NOMO-1 treated with dmso at 0.1 percent for 144 hours (cell line): ENCODE measurements at regions not wholly inside any gene's neighbourhood (a gene's known extent, or its start where the extent isn't known, plus 50 kb on each side); places are given as distances from the start of the nearest gene placed in this dataset.
"Not testable (repeated sequence)": the region's sequence is repeated elsewhere in the genome, so short reads cannot be mapped to it uniquely, and the experiment has no call there.

Experiments used
- DNase-seq: peaks from one replicate; lab custom pipeline; 2025; ENCODE audit not compliant: unreplicated experiment; lab: John Stamatoyannopoulos, UW

DNA sequence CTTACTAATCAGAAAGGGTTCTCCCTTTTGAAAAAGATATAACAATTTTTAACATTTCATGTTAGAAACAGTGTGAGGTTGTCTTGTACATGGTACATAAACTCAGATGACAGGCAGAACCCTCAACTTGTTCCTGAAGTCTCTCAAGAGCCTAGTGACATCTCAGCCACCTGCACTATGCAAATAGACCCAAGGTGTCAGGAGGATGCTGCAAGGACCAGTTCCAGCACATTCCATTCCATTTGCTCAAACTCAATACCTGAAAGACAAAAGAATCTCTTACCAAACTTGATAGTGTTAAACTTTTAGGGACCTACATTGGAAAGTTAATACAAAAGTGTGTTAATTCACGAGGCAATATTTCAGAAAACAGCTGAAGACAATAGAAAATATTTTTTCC, 544.6 kb downstream of the CETN3 start:
- no peak for DNase-seq

DNA sequence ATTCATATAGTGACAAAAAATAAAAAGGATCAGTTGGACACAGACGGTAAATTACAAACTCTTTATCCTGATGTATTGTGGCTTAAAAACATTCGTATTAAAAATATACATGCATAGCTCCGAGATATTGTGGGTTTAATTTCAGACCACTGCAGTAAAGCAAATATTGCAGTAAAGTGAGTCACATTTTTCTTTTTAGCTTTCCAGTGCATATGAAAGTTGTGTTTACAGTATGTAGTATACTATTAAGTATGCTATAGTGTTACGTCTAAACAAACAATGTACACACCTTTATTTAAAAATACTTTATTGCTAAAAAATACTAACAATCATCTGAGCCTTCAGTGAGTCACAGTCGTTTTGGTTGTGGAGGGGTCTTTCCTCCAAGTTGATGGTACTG, 551.8 kb downstream of the CETN3 start:
- DNase-seq, result no peak

DNA sequence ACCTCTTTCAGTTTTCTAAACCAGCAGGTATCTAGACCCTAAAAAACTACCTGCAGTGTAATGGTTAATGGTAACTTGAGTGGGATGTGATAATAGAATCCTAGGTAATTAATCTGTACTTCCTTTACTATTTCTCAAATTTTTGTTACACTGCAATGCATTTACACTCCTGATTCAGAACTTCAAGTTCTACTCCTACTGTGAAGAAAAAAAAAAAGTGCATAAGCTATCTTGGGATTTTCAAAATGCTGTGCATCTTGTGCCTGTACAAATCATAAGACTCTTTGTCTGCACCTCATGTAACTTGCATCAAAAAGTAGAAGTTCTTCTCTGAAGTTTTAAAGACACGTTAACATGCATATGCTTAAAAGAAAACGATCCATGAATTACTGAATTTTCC, 554.1 kb downstream of the CETN3 start:
- DNase-seq, result no peak

DNA sequence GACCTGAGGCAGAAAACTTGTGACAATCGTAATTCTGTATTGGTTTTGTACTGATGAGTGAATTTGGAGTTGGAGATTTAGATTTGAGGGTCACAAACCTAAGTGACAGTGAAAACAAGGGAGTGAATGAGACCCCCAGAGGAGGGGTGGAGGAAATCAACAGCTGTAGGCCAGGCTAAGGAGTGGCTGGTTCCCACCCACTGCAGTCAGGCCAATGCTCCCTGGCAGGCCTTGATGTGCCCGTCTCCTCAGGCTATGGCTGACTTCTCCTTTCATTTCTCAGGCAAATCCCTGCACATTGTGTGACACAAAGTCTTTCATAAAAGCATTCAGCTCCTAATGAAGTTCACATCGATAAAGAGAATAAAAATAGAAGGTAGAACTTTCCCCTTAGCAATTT, 557.6 kb downstream of the CETN3 start:
- no peak for DNase-seq

DNA sequence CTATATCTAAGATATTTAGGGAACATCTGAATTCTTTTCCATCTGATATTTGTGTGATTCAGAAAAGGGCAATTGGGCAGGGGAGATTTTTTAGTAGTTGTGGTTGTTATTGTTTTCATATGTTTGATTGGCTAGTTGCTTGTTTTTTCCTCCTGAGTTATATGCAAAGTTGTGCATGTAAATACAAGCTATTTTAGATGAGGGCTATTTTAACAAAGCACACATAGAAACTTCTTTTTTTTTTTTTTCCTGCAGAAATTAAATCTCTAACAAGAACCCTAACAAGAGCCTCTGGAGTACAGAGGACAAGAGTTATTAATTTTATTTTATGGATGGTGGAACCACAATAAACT, 559.1 kb downstream of the CETN3 start:
- no peak for DNase-seq

DNA sequence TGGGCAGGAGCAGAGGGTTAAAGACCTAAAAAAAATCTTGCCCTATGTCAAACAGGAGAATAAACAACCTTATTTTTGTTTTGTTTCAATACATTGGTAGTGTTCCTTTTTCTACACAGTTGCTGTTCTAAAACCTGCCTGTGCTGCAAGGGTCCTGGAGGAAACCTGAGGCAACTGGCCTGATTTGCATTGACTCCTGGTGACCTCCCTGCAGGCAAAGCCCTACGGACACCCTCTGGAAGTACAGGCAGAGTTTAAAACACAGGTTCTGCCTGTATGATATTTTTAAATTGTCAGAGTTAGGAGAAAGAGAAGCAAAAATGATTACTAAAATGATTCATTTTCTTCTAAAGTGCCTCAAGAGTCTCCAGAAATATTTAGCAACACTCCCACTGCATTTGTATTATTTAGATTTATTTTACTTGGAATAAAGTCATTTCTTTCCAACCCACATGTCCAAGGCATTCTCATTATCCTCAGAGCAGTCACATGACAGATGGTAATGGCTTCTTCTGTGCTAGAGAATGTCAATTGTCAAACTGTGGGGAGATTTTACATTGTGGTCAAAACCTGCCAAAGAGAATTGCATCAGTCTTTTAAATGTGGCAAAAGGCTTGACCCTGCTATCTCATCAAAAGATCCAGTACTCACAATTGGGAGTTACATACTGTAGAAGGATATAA, 559.6 kb downstream of the CETN3 start:
- no peak for DNase-seq

DNA sequence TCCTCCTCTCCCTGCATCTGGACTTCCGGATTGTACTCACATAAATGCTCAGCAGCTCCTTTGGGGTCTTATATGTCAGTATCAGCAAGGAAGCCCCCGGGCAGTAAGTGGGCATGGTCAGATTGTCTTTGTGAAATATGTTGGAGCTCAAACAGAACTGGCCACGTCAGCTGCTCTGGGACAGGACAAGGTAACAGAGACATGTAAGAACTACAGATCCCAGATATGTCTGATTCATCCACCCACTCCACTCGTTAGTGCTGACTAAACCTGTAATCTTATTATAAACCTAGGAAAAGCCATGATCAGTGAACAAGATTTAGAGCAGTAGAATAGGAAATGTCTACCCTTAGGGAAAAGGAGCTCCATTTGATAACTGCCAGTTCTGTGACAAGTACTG, 561.8 kb downstream of the CETN3 start:
- no peak for DNase-seq

DNA sequence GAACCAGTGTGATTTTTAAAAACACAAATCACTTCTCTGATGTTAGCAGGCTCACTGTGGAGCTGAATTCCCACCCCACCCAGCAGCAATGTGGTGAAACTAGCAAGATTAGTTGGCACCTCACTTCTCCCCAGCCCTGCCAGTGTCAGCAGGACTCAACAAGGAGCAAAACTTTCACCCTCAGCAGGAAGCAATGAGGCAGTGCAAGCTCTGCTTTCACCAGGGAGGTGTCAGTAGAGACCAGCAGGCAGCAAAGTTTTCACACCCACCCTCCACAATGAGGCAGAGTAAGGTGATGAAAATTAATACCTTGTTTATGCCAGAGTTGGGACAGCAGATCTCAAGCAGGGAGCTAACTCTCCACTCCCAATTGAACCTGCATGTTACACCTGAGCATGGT, 565.0 kb downstream of the CETN3 start:
- DNase-seq, result no peak

DNA sequence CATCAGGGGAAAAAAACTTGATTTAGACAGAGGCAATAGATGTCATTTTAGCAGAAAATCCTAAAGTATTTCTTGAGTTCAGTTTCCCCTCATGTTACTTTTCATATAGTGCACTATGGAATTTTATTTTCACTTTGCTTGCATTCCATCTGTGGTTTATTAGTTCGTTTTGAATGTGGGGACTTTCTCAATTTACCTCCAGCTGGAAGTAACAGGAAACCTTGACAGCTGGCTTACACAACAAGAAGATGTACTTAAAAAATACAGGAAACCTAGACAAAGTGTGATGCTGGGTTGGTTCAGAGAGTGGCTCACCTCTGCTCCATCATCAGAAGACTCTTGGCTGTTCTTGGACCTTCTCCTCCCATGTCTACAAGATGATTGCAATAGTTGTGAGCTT, 567.0 kb downstream of the CETN3 start:
- no peak for DNase-seq

DNA sequence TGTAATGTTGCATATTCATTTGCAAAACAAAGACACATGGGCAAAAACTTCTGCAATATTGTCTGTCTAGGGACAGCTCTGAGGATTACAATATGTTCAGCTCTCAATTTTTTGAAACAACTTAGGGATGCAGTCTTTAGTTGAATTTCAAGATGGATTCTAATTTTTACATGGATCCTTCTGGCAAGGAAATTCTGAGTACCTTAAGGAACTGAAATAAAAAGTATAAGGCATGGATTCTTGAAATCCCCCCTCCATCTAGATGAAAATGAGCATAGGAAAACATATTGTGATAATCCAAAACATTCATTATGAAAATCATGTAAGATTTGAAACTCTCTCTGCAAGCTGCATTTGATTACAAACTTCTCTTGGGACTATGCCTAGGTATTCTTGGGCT, 568.6 kb downstream of the CETN3 start:
- DNase-seq, result no peak

DNA sequence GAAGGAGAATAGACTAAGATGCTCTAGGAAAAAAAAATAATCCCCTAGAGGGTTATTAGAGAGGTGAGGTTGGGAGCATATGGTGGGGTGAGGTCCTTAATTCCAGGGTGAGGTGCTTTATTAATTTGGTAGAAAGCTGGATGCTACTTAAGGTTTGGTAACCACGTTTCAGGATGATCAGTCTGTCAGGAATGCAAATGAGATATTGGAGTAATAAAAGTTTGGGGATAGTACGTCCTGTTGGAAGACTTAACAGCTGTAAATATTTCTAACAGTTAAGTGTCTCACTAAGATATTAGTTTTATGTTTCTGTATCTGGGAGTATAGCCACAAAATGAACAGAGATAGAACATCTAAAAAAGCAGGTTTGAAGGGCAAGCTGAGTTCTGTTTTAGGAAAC, 578.9 kb downstream of the CETN3 start:
- DNase-seq, result no peak

DNA sequence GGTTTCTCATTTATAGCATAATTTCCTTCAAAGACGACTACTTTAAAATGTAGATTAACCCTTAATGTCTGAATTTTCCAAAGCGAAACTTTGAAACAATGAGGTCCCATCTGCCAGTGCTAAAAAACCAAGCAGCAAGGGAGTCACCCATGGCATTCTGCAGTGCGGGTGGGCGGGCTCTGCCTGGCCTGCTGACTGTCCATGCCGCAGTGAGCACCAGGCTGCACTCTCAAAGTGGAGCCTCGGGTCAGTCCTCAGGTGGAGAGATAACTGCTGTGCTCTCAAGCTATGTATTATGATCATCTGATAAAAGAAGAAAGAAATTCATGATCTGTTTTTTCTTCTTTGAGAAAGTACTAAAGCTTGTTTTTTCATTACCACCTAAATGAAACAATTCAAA, 581.6 kb downstream of the CETN3 start:
- DNase-seq, result no peak

DNA sequence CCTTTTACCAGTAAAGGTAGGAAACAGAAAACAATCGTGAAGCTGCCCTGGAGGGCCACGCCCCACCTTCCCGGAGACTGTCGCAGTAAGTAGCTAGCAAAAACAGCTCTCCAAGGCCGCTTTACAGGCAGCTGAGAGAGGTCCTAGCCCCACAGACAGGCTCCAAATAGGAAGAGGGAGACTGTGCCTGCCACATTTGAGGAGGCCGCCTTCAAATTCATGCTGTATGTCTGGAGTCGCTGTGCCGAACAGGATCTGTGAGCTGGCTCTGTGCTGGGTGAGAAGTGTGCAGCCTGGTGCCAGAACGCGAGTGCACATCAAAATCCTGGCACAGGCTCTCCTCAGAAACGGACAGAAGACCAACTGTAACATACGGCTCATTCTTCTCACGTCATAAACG, 582.2 kb downstream of the CETN3 start:
- DNase-seq, result no peak

DNA sequence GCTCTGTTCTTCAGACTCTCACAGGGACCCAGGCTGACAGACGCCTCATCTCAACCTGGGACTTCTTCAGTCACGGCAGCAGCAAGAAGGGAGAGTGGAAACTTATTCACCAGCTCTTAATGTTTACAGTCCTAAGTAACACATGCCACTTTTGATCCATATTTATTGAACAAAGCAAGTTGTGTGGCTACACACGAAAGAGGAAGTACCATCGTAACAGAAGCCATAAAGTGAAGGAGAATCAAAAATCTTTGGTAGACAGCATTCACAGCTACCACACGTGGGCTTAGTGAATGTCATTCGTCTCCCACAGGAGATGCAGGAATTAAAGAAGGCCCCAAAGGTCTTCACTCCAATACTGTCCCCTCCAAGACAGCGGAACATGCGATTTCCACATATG, 582.6 kb downstream of the CETN3 start:
- DNase-seq, result no peak

DNA sequence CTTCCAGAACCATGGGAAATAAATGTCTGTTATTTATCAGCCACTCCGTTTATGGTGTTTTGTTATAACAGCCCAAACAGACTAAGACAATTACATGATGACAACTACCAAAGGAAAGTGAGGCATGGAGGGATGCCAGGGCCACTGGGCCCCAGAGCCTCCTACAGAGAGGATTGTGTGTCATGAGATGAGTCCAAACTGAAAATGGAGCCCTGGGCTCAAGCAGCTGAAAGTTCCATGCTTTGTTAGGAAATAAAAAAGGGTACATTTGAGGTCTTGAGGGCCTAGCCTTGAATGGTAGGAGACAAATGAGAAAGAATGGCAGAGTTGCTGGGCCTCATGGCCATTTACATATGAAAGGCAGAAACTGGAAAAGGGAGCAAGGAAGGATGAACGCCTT, 586.5 kb downstream of the CETN3 start:
- no peak for DNase-seq

DNA sequence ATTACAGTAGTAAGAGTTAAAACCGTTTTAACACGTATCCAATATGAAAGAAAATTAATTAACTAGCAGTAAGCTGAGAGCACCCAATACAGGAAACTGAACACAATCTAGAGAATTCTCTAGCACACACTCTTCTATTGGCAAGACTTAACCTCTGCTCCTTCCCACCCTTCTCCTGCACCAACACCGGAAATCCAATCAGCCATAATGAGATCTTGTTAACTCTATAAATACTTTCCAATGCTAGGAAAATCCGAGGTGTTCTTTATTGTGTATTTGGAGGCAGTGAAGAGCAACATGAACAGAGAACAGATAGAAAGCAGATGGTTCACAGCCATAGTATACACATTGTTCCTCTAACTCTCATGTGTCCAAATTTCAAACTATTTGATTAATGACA, 591.7 kb downstream of the CETN3 start:
- DNase-seq, result no peak

DNA sequence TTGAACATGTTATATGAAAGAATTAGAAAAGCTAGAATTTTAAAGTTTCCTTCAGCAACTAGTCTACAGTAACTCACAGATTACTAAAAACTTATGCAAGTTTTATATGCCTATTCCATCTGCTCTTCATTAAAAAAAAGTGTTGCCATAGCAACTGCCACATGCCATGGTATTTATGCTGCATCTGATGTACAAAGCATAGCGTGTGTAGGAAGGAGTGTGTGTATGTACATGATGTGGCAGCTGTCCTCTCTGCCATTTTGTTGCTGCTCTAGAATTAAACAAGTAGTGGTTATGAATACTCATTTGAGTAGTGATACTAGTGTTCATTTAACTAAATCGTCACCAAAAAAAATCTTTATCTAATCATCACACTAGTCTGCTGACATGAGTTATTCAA, 593.5 kb downstream of the CETN3 start:
- DNase-seq, result no peak

DNA sequence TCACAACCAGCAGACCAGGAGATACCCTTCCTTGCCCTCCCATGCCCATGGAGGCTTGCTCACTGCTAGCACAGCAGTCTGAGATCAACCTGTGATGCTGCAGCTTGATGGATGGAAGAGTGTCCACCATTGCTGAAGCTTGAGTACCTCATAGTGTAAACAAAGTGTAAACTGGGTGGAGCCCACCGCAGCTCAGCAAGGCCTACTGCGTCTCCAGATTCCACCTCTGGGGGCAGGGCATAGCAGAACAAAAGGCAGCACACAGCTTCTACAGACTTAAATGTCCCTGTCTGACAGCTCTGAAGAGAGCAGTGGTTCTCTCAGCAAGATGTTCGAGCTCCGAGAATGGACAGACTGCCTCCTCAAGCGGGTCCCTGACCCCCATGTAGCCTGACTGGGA, 608.8 kb downstream of the CETN3 start:
- not testable (repeated sequence) for DNase-seq

DNA sequence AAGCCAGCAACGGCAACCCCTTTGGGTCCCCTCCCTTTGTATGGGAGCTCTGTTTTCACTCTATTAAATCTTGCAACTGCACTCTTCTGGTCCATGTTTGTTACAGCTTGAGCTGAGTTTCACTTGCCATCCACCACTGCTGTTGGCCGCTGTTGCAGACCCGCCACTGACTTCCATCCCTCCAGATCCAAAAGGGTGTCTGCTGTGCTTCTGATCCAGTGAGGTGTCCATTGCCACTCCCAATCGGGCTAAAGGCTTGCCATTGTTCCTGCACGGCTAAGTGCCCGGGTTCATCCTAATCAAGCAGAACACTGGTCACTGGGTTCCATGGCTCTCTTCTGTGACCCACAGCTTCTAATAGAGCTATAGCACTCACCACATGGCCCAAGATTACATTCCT, 615.1 kb downstream of the CETN3 start:
- DNase-seq, result not testable (repeated sequence)

DNA sequence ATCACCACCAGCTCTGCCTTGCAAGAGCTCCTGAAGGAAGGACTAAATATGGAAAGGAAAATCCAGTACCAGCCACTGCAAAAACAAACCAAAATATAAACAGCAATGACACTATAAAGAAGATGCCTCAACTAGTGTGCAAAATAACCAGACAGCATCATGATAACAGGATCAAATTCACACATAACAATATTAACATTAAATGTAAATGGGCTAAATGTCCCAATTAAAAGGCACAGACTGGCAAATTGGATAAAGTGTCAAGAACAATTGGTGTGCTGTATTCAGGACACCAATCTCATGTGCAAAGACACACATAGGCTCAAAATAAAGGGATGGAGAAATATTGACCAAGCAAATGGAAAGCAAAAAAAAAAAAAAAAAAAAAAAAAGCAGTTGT, 629.8 kb downstream of the CETN3 start:
- not testable (repeated sequence) for DNase-seq

DNA sequence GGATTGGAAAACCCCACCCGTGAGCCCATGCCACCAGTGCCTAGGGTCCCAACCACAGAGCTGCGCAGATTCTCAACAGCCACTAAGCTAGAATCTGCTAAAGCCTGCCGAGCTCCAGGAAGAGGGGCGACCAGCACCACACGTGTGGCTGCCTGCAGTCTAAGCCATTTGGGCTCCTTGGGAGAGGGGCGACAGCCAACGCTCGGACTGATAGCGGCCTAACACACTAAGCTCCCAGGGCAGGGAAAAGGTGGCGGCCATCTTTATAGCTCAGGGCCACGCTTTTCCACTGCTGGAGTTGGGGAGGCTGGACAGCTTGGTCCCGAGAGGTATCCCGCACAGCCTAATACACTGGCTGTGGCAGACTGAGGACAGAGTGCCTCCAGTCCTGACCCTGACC, 631.8 kb downstream of the CETN3 start:
- no peak for DNase-seq

DNA sequence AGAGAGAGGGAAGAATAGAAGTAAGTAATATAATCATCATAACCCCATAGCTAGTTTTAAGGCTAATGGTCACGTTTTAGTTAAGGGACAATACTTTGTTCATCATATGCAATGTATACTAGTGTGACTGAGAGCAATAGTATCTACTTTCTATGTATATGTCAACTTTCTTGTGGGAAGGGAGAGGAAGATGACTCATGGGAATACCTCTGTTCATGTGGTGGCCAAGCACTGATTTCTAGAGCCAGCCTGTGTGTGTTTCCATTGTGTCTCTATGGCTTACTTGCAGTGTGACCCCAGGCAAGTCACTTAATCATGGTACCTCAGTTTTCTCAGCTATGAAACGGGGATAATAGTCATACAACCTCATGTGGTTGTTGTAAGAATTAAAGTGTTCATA, 639.6 kb downstream of the CETN3 start:
- DNase-seq, result no peak

DNA sequence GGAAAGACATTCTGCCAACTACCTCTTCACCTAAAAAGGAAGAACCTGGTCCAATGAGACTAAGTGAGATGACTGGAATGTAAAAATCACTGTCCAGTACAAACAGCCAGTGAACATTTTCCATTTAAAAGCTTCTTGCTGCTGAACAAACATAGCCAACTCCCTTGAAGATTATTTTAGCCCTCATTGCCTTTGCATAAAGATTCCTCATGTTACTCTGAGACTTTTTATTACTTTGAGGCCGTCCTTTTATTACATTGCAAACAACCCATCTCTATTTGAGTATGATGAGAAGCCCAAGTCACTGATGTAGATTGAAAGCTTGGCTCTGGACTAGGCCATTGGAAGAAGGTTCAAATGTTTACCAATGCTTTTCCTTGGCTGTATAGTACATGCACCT, 649.8 kb downstream of the CETN3 start:
- DNase-seq, result no peak

DNA sequence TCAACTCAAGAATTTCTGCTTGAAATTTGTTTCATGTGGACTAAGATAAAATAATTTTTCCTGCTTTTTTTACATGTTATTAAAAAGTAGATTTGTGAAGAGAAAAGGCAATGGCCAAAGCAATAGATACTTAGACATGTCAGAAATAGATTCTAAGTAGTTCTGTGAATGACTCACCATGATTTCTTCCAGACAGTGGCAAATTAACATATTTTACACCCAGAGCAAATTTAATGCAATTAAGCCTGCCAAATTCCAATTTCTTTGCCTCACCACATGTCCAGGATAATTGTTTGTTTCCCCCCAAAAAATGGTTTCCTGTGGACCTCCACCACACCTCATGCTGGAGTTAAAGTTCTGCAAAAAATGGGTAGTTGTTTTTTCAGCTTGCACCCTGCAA, 651.4 kb downstream of the CETN3 start:
- DNase-seq, result no peak
